RWPE2 (cell line): ENCODE measurements at regions not wholly inside any gene's neighbourhood (a gene's known extent, or its start where the extent isn't known, plus 50 kb on each side); places are given as distances from the start of the nearest gene placed in this dataset.

ENCODE experiments used
- ATAC-seq: fragments of 200-7000 bp; cut with Tn5 transposase; 3 replicates; pipeline ENCODE4 v1.9.1; 2021; ENCODE audit warnings: low read depth
- DNase-seq: peaks from one replicate; pipeline ENCODE4 v3.0.0-alpha.2; 2020; ENCODE audit warnings: low spot score
- H3K27ac ChIP-seq: fragments of 450-650 bp; 2 replicates; pipeline ENCODE4 v1.5.1; 2017; ENCODE audit warnings: mild to moderate bottlenecking; ENCODE audit not compliant: poor library complexity, severe bottlenecking
- H3K27me3 ChIP-seq: fragments of 250-450 bp; sonication (Bioruptor Pico); 2 replicates; pipeline ENCODE4 v1.5.1; 2021; ENCODE audit warnings: mild to moderate bottlenecking, moderate library complexity; ENCODE audit not compliant: insufficient read depth, poor library complexity, severe bottlenecking
- H3K36me3 ChIP-seq: fragments of 250-450 bp; sonication (Bioruptor Pico); 2 replicates; pipeline ENCODE4 v1.5.1; 2020; ENCODE audit warnings: low read depth, mild to moderate bottlenecking, moderate library complexity
- H3K4me1 ChIP-seq: fragments of 250-450 bp; sonication (Bioruptor Pico); 2 replicates; pipeline ENCODE4 v1.5.1; 2021; ENCODE audit warnings: mild to moderate bottlenecking, moderate library complexity; ENCODE audit not compliant: insufficient read depth, poor library complexity, severe bottlenecking
- H3K4me3 ChIP-seq: fragments of 250-450 bp; sonication (Bioruptor Pico); 2 replicates; pipeline ENCODE4 v1.5.1; 2021; ENCODE audit warnings: mild to moderate bottlenecking, moderate library complexity; ENCODE audit not compliant: severe bottlenecking
- H3K9me3 ChIP-seq: fragments of 250-450 bp; sonication (Bioruptor Pico); 2 replicates; pipeline ENCODE4 v1.5.1; 2021; ENCODE audit warnings: mild to moderate bottlenecking, moderate library complexity; ENCODE audit not compliant: severe bottlenecking
- TF ChIP-seq, protein P1 (sequence below): fragments of 450-650 bp; IDR thresholded peaks from one replicate; pipeline ENCODE4 v1.5.1; 2017; ENCODE audit warnings: mild to moderate bottlenecking, moderate library complexity; ENCODE audit not compliant: poor library complexity, severe bottlenecking

DNA sequence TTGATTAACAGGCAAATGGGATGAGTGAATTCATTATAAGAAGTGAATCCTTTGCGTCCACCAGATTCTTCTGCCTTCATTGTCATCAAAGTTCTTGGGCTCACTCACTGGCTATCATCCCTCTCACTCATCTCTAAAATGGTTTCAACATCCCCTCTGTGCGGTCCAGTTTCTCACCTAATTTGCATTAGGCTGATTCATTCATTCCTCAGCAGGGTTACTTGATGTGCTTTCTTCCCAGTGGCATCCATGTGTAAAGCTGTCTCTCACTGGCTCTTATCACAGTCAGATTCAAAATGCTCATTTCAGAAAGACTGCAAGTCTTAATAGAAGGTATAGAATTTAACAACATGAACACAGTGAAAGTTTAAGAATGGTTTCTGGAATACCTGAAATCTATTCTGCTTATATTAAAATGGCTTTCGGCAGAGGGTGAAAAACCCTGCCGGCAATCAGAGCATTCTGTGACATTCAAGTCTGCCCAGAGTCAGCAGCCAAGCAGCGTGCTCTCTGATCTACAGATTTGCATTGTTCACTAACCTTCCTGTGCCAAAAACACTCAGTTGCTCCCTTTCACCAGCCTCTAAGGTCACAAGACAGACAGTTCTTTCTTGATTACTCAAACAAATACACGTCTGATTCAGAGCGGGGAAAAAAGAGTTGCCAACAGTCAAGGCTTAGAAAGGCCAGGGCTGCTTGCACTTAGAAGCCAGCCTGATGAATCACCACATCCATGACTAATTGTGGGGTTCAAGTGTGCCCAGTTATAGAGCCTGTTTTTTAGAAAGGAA is 106.7 kb downstream of the TES start:
- TF ChIP-seq, protein P1, sequence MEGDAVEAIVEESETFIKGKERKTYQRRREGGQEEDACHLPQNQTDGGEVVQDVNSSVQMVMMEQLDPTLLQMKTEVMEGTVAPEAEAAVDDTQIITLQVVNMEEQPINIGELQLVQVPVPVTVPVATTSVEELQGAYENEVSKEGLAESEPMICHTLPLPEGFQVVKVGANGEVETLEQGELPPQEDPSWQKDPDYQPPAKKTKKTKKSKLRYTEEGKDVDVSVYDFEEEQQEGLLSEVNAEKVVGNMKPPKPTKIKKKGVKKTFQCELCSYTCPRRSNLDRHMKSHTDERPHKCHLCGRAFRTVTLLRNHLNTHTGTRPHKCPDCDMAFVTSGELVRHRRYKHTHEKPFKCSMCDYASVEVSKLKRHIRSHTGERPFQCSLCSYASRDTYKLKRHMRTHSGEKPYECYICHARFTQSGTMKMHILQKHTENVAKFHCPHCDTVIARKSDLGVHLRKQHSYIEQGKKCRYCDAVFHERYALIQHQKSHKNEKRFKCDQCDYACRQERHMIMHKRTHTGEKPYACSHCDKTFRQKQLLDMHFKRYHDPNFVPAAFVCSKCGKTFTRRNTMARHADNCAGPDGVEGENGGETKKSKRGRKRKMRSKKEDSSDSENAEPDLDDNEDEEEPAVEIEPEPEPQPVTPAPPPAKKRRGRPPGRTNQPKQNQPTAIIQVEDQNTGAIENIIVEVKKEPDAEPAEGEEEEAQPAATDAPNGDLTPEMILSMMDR, result no peak
- Histone ChIP-seq H3K4me1 (peaks cover 34% of the 10 kb centered on the region), H3K9me3 (no peaks in the 10 kb centered on the region), H3K36me3 (no peaks in the 10 kb centered on the region), H3K27ac (peak overlapping the region; percentile 100), H3K4me3 (no peak overlapping the region), H3K27me3 (no peaks in the 10 kb centered on the region)
- peak; percentile 83 for DNase-seq
- peak; percentile 83 for ATAC-seq

DNA sequence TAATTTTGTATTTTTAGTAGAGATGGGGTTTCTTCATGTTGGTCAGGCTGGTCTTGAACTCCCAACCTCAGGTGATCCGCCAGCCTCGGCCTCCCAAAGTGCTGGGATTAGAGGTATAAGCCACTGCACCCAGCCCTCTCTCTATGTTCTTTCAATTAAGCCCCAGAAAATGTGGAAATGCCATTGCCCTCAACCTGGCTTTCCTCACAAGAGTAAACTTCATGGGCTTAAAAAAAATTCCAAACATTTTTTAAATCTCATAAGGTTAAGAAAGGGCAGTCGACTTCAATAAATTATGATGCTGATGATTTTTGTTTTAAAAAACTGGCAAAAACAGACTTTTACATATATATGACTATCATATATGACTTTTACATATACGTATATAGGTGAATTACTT is 107.6 kb downstream of the TES start:
- ATAC-seq (no peak), DNase-seq (no peak)
- H3K36me3 ChIP-seq, result no peaks in the 10 kb centered on the region
- H3K4me3 ChIP-seq, result no peak overlapping the region
- H3K27ac ChIP-seq, result peak overlapping the region; percentile 100
- TF ChIP-seq, protein P1, result no peak
- peaks cover 34% of the 10 kb centered on the region for H3K4me1 ChIP-seq
- no peaks in the 10 kb centered on the region for H3K27me3 ChIP-seq
- H3K9me3 ChIP-seq, result no peaks in the 10 kb centered on the region

DNA sequence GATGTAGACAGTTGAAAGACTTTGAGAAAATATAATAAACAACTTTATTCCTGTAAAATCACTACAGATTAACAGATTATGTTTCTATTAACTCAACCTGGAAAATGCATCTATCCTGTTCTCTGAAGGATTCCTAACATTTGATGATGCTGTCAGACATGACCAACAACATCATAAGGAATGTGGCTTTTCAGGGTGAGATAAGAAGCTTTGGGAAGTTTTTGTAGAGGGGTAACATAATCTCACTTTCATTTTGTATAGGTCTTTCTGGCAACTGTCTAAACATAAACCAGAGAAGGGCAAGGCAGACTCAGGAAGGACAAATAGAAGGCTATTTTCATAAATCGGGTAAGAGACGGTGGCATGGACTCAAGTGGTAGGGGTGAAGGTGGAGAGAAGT is 112.2 kb downstream of the TES start:
- TF ChIP-seq, protein P1, result no peak
- Histone ChIP-seq H3K4me3 (no peak overlapping the region), H3K27ac (no peak overlapping the region), H3K36me3 (no peaks in the 10 kb centered on the region), H3K9me3 (no peaks in the 10 kb centered on the region), H3K27me3 (no peaks in the 10 kb centered on the region), H3K4me1 (peaks cover 8% of the 10 kb centered on the region)
- DNase-seq, result no peak
- ATAC-seq, result no peak

DNA sequence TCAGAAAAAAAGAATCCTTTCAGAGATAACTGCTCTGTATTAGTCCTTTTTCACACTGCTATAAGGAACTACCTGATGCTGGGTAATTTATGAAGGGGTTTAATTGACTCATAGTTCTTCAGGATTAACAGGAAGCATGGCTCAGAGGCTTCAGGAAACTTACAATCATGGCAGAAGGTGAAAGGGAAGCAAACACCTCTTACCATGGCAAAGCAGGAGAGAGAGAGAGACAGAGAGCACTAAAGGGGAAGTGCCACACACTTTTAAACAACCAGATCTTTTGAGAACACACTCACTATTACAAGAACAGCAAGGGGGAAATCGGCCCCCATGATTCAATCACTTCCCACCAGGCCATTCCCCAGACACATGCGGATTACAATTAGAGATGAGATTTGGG is 114.2 kb downstream of the TES start:
- ATAC-seq, result no peak
- no peaks in the 10 kb centered on the region for H3K27me3 ChIP-seq
- H3K4me1 ChIP-seq, result peaks cover 4% of the 10 kb centered on the region
- H3K36me3 ChIP-seq, result no peaks in the 10 kb centered on the region
- H3K4me3 ChIP-seq, result no peak overlapping the region
- no peaks in the 10 kb centered on the region for H3K9me3 ChIP-seq
- no peak for DNase-seq
- TF ChIP-seq, protein P1, result no peak
- no peak overlapping the region for H3K27ac ChIP-seq

DNA sequence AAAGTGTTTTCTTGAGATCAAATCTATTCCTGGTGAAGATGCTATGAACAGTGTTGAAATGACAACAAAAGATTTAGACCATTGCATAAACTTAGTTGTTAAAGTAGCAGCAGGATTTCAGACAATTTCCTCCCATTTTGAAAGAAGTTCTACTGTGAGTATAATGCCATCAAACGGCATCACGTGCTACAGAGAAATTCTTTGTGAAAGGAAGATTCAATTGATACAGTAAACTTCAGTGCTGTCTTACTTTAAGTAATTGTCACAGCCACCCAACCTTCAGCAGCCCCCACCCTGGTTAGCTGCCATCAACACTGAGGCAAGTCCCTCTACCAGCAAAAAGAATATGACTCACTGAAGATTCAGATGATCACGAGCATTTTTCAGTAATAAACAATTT is 115.2 kb downstream of the TES start:
- no peaks in the 10 kb centered on the region for H3K9me3 ChIP-seq
- no peak overlapping the region for H3K27ac ChIP-seq
- H3K36me3 ChIP-seq, result no peaks in the 10 kb centered on the region
- H3K4me3 ChIP-seq, result no peak overlapping the region
- DNase-seq (no peak), ATAC-seq (no peak)
- peaks cover 4% of the 10 kb centered on the region for H3K4me1 ChIP-seq
- TF ChIP-seq, protein P1, result no peak
- no peaks in the 10 kb centered on the region for H3K27me3 ChIP-seq
